GM23338 (cell line): ENCODE measurements at regions not wholly inside any gene's neighbourhood (a gene's known extent, or its start where the extent isn't known, plus 50 kb on each side); places are given as distances from the start of the nearest gene placed in this dataset.

Experiments used
- ATAC-seq: fragments of 200-7000 bp; cut with Tn5 transposase; 3 replicates; pipeline ENCODE4 v1.9.1; 2020
- DNase-seq: peaks from one replicate; pipeline ENCODE4 v3.0.0-alpha.2; 2015; ENCODE audit warnings: low spot score
- H2AFZ ChIP-seq: fragments of 200-600 bp; sonication (generic); 2 replicates; pipeline ENCODE4 v1.8.0; 2016; ENCODE audit warnings: antibody characterized with exemption, mild to moderate bottlenecking, moderate library complexity
- H3F3A ChIP-seq: fragments of 200-600 bp; sonication (generic); replicated peaks from 2 replicates; pipeline ENCODE4 v1.8.0; 2017; ENCODE audit warnings: antibody characterized with exemption, mixed run types, low read depth
- H3K27ac ChIP-seq: fragments of 200-600 bp; sonication (generic); 2 replicates; pipeline ENCODE4 v1.6.1; 2016; ENCODE audit warnings: low read depth
- H3K27me3 ChIP-seq: fragments of 200-600 bp; sonication (generic); 2 replicates; pipeline ENCODE4 v1.8.0; 2016; ENCODE audit warnings: mild to moderate bottlenecking, mixed run types, moderate library complexity; ENCODE audit not compliant: insufficient read depth
- H3K36me3 ChIP-seq: fragments of 200-600 bp; sonication (generic); 2 replicates; pipeline ENCODE4 v1.8.0; 2016; ENCODE audit warnings: mild to moderate bottlenecking; ENCODE audit not compliant: insufficient read depth
- H3K4me1 ChIP-seq: fragments of 200-600 bp; sonication (generic); 2 replicates; pipeline ENCODE4 v1.8.0; 2016; ENCODE audit warnings: mild to moderate bottlenecking, moderate library complexity; ENCODE audit not compliant: insufficient read depth
- H3K4me2 ChIP-seq: fragments of 200-600 bp; sonication (generic); 2 replicates; pipeline ENCODE4 v1.7.1; 2017; ENCODE audit warnings: mixed run types
- H3K4me3 ChIP-seq: fragments of 200-600 bp; sonication (generic); 2 replicates; pipeline ENCODE4 v1.6.1; 2016; ENCODE audit warnings: mixed run types
- H3K79me2 ChIP-seq: fragments of 200-600 bp; sonication (generic); replicated peaks from 2 replicates; pipeline ENCODE4 v1.8.0; 2017; ENCODE audit warnings: mild to moderate bottlenecking; ENCODE audit not compliant: insufficient read depth
- H3K9me2 ChIP-seq: fragments of 200-600 bp; sonication (generic); 2 replicates; pipeline ENCODE4 v1.8.0; 2017; ENCODE audit not compliant: insufficient read depth
- H4K20me1 ChIP-seq: fragments of 200-600 bp; sonication (generic); replicated peaks from 2 replicates; pipeline ENCODE4 v1.8.0; 2017; ENCODE audit warnings: mild to moderate bottlenecking; ENCODE audit not compliant: insufficient read depth
- H3K27ac Mint-ChIP-seq: 2 replicates; pipeline ENCODE4 v1.8.0; 2020; ENCODE audit warnings: inconsistent platforms, mild to moderate bottlenecking, moderate library complexity, mixed read lengths
- H3K27me3 Mint-ChIP-seq: 3 replicates; pipeline ENCODE4 v1.8.0; 2022; ENCODE audit warnings: low read depth, mild to moderate bottlenecking, moderate library complexity, mixed read lengths, inconsistent platforms; ENCODE audit not compliant: insufficient read depth, poor library complexity
- H3K36me3 Mint-ChIP-seq: 3 replicates; pipeline ENCODE4 v1.8.0; 2021; ENCODE audit warnings: low read depth, mild to moderate bottlenecking, inconsistent platforms, moderate library complexity, mixed read lengths
- H3K4me1 Mint-ChIP-seq: 3 replicates; pipeline ENCODE4 v1.8.0; 2020; ENCODE audit warnings: mild to moderate bottlenecking, inconsistent platforms, mixed read lengths
- H3K4me3 Mint-ChIP-seq: 3 replicates; pipeline ENCODE4 v1.8.0; 2021; ENCODE audit warnings: moderate library complexity, mild to moderate bottlenecking, inconsistent platforms, mixed read lengths
- H3K9me3 Mint-ChIP-seq: 3 replicates; pipeline ENCODE4 v1.8.0; 2020; ENCODE audit warnings: moderate library complexity, mild to moderate bottlenecking, inconsistent platforms, mixed read lengths
- CREB1 ChIP-seq: fragments of 250-450 bp; sonication (Bioruptor Pico); IDR thresholded peaks from 2 replicates; pipeline ENCODE4 v1.5.0; 2020; ENCODE audit warnings: low read depth, mild to moderate bottlenecking, moderate library complexity
- EZH2 ChIP-seq: fragments of 200-600 bp; sonication (generic); IDR thresholded peaks from one replicate; pipeline ENCODE4 v1.8.0; 2017; ENCODE audit warnings: antibody characterized with exemption, mild to moderate bottlenecking, low read depth; ENCODE audit not compliant: unreplicated experiment
- JUNB ChIP-seq: IDR thresholded peaks from one replicate; pipeline ENCODE4 v1.6.1; 2016; ENCODE audit warnings: antibody characterized with exemption; ENCODE audit not compliant: unreplicated experiment
- NANOG ChIP-seq: IDR thresholded peaks from 2 replicates; pipeline ENCODE4 v1.6.1; 2016; ENCODE audit warnings: antibody characterized with exemption, borderline replicate concordance
- POLR2AphosphoS5 ChIP-seq: IDR thresholded peaks from 2 replicates; pipeline ENCODE4 v1.6.1; 2016; ENCODE audit warnings: antibody characterized with exemption, low read depth
- STAT1 ChIP-seq: IDR thresholded peaks from one replicate; pipeline ENCODE4 v1.6.1; 2016; ENCODE audit warnings: antibody characterized with exemption; ENCODE audit not compliant: unreplicated experiment
- ZNF331 ChIP-seq: fragments of 250-450 bp; sonication (Bioruptor Pico); IDR thresholded peaks from 2 replicates; pipeline ENCODE4 v1.5.0; 2020; ENCODE audit warnings: low read depth, mild to moderate bottlenecking, moderate library complexity
- TF ChIP-seq, protein P1 (sequence below): IDR thresholded peaks from 2 replicates; pipeline ENCODE4 v1.6.1; 2016; ENCODE audit warnings: antibody characterized with exemption
- TF ChIP-seq, protein P2 (sequence below): fragments of 250-450 bp; sonication (Bioruptor Pico); IDR thresholded peaks from 2 replicates; pipeline ENCODE4 v1.5.0; 2020; ENCODE audit warnings: mild to moderate bottlenecking, moderate library complexity
- TF ChIP-seq, protein P3 (sequence below): IDR thresholded peaks from one replicate; pipeline ENCODE4 v1.6.1; 2018; ENCODE audit warnings: antibody characterized with exemption; ENCODE audit not compliant: unreplicated experiment

DNA sequence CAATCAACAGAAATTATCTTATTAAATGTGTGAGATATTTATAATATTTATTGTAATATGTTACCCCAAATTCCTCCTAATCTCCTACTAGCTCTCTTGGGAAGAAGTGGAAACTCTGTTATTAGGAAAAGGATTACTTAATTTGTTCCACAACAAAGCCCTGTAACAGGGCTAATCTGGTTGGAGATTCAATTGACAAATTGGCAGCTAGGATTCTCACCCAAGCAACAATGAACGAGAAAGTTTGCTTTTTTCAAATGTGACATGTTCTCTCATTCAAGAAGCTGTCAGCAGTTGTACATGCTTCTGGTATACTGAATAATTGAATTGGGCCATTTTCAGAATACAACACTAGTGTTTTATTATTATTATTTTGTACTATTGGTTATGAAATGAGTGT lies 367.9 kb upstream of the ADGRL4 start:
- Mint-ChIP-seq H3K27ac (no peak overlapping the region), H3K4me1 (peaks cover 19% of the 10 kb centered on the region)
- TF ChIP-seq EZH2 = no peak
- TF ChIP-seq CREB1 = no peak
- TF ChIP-seq NANOG = no peak
- no peak for TF ChIP-seq JUNB
- TF ChIP-seq STAT1 = no peak
- TF ChIP-seq, protein P1, sequence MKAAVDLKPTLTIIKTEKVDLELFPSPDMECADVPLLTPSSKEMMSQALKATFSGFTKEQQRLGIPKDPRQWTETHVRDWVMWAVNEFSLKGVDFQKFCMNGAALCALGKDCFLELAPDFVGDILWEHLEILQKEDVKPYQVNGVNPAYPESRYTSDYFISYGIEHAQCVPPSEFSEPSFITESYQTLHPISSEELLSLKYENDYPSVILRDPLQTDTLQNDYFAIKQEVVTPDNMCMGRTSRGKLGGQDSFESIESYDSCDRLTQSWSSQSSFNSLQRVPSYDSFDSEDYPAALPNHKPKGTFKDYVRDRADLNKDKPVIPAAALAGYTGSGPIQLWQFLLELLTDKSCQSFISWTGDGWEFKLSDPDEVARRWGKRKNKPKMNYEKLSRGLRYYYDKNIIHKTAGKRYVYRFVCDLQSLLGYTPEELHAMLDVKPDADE = no peak
- no peak for TF ChIP-seq POLR2AphosphoS5
- TF ChIP-seq, protein P2, sequence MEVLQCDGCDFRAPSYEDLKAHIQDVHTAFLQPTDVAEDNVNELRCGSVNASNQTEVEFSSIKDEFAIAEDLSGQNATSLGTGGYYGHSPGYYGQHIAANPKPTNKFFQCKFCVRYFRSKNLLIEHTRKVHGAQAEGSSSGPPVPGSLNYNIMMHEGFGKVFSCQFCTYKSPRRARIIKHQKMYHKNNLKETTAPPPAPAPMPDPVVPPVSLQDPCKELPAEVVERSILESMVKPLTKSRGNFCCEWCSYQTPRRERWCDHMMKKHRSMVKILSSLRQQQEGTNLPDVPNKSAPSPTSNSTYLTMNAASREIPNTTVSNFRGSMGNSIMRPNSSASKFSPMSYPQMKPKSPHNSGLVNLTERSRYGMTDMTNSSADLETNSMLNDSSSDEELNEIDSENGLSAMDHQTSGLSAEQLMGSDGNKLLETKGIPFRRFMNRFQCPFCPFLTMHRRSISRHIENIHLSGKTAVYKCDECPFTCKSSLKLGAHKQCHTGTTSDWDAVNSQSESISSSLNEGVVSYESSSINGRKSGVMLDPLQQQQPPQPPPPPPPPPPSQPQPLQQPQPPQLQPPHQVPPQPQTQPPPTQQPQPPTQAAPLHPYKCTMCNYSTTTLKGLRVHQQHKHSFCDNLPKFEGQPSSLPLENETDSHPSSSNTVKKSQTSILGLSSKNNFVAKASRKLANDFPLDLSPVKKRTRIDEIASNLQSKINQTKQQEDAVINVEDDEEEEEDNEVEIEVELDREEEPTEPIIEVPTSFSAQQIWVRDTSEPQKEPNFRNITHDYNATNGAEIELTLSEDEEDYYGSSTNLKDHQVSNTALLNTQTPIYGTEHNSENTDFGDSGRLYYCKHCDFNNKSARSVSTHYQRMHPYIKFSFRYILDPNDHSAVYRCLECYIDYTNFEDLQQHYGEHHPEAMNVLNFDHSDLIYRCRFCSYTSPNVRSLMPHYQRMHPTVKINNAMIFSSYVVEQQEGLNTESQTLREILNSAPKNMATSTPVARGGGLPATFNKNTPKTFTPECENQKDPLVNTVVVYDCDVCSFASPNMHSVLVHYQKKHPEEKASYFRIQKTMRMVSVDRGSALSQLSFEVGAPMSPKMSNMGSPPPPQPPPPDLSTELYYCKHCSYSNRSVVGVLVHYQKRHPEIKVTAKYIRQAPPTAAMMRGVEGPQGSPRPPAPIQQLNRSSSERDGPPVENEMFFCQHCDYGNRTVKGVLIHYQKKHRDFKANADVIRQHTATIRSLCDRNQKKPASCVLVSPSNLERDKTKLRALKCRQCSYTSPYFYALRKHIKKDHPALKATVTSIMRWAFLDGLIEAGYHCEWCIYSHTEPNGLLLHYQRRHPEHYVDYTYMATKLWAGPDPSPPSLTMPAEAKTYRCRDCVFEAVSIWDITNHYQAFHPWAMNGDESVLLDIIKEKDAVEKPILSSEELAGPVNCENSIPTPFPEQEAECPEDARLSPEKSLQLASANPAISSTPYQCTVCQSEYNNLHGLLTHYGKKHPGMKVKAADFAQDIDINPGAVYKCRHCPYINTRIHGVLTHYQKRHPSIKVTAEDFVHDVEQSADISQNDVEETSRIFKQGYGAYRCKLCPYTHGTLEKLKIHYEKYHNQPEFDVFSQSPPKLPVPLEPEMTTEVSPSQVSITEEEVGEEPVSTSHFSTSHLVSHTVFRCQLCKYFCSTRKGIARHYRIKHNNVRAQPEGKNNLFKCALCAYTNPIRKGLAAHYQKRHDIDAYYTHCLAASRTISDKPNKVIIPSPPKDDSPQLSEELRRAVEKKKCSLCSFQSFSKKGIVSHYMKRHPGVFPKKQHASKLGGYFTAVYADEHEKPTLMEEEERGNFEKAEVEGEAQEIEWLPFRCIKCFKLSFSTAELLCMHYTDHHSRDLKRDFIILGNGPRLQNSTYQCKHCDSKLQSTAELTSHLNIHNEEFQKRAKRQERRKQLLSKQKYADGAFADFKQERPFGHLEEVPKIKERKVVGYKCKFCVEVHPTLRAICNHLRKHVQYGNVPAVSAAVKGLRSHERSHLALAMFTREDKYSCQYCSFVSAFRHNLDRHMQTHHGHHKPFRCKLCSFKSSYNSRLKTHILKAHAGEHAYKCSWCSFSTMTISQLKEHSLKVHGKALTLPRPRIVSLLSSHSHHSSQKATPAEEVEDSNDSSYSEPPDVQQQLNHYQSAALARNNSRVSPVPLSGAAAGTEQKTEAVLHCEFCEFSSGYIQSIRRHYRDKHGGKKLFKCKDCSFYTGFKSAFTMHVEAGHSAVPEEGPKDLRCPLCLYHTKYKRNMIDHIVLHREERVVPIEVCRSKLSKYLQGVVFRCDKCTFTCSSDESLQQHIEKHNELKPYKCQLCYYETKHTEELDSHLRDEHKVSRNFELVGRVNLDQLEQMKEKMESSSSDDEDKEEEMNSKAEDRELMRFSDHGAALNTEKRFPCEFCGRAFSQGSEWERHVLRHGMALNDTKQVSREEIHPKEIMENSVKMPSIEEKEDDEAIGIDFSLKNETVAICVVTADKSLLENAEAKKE (CRISPR knock-in tag) = no peak
- TF ChIP-seq, protein P3, sequence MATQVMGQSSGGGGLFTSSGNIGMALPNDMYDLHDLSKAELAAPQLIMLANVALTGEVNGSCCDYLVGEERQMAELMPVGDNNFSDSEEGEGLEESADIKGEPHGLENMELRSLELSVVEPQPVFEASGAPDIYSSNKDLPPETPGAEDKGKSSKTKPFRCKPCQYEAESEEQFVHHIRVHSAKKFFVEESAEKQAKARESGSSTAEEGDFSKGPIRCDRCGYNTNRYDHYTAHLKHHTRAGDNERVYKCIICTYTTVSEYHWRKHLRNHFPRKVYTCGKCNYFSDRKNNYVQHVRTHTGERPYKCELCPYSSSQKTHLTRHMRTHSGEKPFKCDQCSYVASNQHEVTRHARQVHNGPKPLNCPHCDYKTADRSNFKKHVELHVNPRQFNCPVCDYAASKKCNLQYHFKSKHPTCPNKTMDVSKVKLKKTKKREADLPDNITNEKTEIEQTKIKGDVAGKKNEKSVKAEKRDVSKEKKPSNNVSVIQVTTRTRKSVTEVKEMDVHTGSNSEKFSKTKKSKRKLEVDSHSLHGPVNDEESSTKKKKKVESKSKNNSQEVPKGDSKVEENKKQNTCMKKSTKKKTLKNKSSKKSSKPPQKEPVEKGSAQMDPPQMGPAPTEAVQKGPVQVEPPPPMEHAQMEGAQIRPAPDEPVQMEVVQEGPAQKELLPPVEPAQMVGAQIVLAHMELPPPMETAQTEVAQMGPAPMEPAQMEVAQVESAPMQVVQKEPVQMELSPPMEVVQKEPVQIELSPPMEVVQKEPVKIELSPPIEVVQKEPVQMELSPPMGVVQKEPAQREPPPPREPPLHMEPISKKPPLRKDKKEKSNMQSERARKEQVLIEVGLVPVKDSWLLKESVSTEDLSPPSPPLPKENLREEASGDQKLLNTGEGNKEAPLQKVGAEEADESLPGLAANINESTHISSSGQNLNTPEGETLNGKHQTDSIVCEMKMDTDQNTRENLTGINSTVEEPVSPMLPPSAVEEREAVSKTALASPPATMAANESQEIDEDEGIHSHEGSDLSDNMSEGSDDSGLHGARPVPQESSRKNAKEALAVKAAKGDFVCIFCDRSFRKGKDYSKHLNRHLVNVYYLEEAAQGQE = no peak
- TF ChIP-seq ZNF331 (CRISPR knock-in tag) = no peak

More for the DNA sequence above, 367.9 kb upstream of the ADGRL4 start:
- no peak overlapping the region for H2AFZ ChIP-seq
- DNase-seq = no peak
- no peaks in the 10 kb centered on the region for H3K36me3 ChIP-seq
- Mint-ChIP-seq H3K36me3 (no peaks in the 10 kb centered on the region), H3K4me3 (no peak overlapping the region), H3K9me3 (no peaks in the 10 kb centered on the region), H3K27me3 (no peaks in the 10 kb centered on the region)
- H3K27ac ChIP-seq = no peak overlapping the region
- no peaks in the 10 kb centered on the region for H3K79me2 ChIP-seq
- no peak overlapping the region for H3K4me3 ChIP-seq
- peak overlapping the region; percentile 30; the same call in 1 of the 2 replicates for H3K4me2 ChIP-seq
- H3K4me1 ChIP-seq = peaks cover 33% of the 10 kb centered on the region
- no peaks in the 10 kb centered on the region for H3K9me2 ChIP-seq
- no peaks in the 10 kb centered on the region for H3F3A ChIP-seq
- H3K27me3 ChIP-seq = no peaks in the 10 kb centered on the region
- ATAC-seq = no peak
- no peaks in the 10 kb centered on the region for H4K20me1 ChIP-seq
